DND-41 (cell line): ENCODE measurements at regions not wholly inside any gene's neighbourhood (a gene's known extent, or its start where the extent isn't known, plus 50 kb on each side); places are given as distances from the start of the nearest gene placed in this dataset.

Experiments
- CTCF ChIP-seq: IDR thresholded peaks from 2 replicates; pipeline ENCODE4 v1.5.1; 2012; ENCODE audit warnings: borderline replicate concordance, low read length, moderate library complexity, mild to moderate bottlenecking; ENCODE audit not compliant: poor library complexity, severe bottlenecking; ENCODE audit errors: extremely low read depth
- EZH2 ChIP-seq: IDR thresholded peaks from 3 replicates; pipeline ENCODE4 v1.6.1; 2012; ENCODE audit warnings: borderline replicate concordance, low read depth, mild to moderate bottlenecking, moderate library complexity, low read length, inconsistent platforms; ENCODE audit not compliant: severe bottlenecking

- TF ChIP-seq CTCF, result no peak
- no peak for TF ChIP-seq EZH2
Measured at GRCh38 chr2:31785876-31786275, 205.1 kb upstream of the SRD5A2 start.
